Fibroblast of lung (primary cell): ENCODE measurements at regions not wholly inside any gene's neighbourhood (a gene's known extent, or its start where the extent isn't known, plus 50 kb on each side); places are given as distances from the start of the nearest gene placed in this dataset.

Source experiments
- EZH2 ChIP-seq: IDR thresholded peaks from 2 replicates; pipeline ENCODE4 v1.5.1; 2012; ENCODE audit warnings: low read length, control low read depth, mild to moderate bottlenecking; ENCODE audit errors: missing control alignments
- TF ChIP-seq, protein P1 (sequence below), 2 donors: IDR thresholded peaks in 1 of 2; conservative IDR thresholded peaks in 1 of 2; 1 replicate in 1 of 2; 2 replicates in 1 of 2; pipeline ENCODE4 v1.5.1; 2011 to 2012; ENCODE audit warnings: low read length in 2 of 2, control low read depth in 1 of 2, inconsistent platforms in 1 of 2, low read depth in 1 of 2, mild to moderate bottlenecking in 1 of 2

GRCh38 chr12:88406905-88407304 lies 173.4 kb downstream of the KITLG start:
- TF ChIP-seq EZH2: no peak
- TF ChIP-seq, protein P1, sequence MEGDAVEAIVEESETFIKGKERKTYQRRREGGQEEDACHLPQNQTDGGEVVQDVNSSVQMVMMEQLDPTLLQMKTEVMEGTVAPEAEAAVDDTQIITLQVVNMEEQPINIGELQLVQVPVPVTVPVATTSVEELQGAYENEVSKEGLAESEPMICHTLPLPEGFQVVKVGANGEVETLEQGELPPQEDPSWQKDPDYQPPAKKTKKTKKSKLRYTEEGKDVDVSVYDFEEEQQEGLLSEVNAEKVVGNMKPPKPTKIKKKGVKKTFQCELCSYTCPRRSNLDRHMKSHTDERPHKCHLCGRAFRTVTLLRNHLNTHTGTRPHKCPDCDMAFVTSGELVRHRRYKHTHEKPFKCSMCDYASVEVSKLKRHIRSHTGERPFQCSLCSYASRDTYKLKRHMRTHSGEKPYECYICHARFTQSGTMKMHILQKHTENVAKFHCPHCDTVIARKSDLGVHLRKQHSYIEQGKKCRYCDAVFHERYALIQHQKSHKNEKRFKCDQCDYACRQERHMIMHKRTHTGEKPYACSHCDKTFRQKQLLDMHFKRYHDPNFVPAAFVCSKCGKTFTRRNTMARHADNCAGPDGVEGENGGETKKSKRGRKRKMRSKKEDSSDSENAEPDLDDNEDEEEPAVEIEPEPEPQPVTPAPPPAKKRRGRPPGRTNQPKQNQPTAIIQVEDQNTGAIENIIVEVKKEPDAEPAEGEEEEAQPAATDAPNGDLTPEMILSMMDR (conservative IDR thresholded peaks at IDR 0.05 in 1 of 2, IDR thresholded peaks at IDR 0.05 in 1 of 2; ENCODE audit: low read depth in 1 of 2, low read length in 2 of 2): no peak
